Ammon's horn (tissue), 1 donor: ENCODE measurements at regions not wholly inside any gene's neighbourhood (a gene's known extent, or its start where the extent isn't known, plus 50 kb on each side); places are given as distances from the start of the nearest gene placed in this dataset.

Source experiments
- DNase-seq: peaks from one replicate; pipeline ENCODE4 v3.0.0-alpha.2; 2016; ENCODE audit warnings: low spot score

DNA sequence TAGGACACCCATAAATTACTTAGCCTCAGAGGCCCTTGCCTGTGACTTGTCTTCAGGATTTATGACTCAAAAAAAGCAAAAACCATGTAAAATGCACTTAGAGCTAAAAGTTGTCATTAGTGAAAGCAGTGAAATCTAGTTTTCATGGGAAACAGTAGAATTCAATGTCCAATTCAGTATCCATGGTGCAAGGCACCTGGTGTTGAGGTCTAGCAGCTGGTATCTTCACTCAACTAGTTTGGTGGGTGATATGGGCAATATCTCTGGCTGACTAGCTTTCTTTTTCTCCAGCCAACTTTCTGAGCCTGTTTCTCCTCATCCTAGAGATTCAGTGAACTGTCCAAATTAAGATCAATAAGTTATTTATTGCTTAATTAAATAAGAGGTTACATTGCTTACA, 229.8 kb upstream of the NDST4 start:
- no peak for DNase-seq

DNA sequence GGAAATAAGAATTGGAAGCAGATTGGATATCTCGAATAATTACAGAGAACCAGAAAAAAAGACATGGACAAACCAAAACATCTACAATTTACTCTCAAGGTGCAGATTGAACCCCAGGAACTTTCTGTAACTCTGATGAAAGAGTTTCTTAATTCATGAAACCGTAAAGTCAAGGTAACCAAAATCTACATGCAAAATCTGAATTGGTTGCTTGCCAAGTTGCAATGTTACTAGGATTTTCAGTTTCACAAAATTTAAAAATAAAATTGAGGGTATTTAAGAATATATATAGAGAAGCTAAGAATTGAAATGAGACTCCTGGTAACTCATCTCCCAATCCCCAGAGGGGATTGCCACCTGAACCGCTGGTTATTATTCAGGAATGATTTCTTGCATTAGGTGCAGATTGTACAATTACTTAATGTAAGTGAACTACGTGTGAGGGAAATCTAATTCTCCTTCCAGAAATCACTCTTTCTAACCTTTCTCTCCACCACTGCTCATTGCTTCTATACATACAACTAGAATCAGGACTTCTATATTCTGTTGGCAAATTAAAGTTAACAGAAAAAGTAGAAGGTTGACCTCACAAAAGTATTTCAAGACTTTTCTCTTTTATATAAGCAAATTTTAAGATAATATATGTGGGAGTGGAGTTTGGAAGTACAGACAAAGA, 221.5 kb upstream of the NDST4 start:
- no peak for DNase-seq

DNA sequence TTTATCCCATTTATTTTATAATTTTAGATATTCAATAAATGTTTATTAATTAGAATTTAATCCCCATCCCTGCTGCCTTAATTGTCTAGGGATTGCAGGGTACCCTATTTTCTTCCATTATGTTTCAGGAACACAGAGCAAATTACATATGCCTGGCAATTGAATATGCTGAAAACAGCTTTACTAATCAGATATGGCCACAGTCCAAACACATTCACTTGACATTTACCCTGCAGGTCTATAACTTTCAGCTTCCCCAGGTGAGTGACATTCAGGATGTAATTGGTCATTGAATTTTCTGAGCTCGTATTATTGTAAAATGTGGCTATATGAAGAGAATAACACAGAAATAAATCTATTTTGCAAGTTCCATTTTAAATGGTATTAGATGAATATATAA, 218.7 kb upstream of the NDST4 start:
- no peak for DNase-seq

DNA sequence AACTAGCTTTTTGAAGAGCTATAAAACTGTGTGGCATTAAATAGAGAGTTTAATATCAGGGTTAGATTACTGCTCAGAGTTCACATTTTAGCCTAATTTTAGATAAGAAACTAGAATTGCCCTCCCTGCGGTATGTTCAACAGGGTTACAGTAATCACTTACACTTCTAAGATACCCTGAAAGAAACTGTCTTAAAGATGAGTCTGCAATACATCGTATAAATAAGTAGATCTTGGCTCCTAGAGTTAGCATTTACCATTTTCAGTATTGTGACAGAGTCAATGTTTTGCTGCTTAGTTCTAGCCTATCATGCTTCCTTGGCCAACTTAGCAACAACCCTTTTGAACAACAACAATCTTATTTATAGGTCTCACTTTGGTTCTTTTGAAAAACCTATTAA, 217.8 kb upstream of the NDST4 start:
- no peak for DNase-seq

DNA sequence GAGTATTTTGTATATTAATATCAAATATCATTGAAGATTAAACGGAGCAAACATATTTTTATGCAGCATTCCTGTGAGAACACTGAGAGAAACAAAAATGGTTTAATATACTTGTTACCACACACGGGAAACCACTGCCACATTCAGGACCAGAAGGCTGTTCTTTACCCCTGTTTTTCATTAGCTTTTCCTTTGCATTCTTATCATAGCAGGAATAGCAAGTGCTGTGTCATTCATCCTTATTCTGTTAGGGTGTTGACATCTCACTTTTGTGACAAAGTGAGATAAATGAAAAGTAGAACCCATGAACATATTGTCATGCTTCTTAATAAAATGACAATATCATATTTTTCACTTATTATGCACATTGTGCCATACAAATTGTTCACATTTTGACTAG, 212.4 kb upstream of the NDST4 start:
- no peak for DNase-seq

DNA sequence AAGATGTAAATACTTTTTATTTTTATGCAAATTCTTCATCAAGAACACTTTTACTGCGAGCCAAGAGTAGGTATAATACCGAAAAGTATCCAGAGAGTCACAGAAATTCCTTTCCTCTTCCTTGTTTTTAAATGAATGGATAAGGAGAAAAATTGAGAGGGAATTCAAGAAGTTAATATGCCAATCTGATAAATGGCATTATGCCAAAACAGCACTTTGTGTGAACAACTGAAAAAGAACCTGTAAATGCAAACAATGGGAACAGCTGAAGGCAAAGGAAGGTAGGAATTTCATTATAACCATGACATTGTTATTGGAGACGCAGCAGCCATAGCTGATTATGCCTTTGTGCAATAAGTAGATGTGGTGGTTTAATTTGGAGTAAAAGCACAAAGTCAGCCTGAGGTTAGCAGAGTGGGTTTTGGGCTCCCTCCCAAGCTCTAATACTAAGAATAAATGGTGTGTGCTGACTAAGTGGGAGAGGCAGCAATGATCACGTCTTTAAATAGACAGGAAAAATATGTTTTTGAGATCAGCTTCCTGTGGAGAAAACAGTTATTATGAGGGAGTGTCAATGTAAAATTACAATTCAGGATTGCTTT, 209.8 kb upstream of the NDST4 start:
- DNase-seq, result no peak

DNA sequence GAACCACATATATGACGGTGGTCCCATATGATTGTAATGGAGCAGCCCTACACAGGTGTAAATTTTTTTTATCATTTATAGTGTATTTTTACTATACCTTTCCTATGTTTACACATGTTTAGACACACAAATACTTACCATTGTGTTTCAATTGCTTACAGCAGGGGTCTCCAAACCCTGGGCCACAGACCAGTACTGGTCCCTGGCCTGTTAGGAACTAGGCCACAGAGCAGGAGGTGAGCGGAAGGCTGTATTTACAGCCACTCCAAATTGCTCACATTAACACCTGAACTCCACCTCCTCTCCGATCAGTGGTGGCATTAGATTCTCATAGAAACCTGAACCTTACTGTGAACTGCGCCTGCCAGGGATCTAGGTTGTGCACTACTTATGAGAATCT, 201.8 kb upstream of the NDST4 start:
- no peak for DNase-seq

DNA sequence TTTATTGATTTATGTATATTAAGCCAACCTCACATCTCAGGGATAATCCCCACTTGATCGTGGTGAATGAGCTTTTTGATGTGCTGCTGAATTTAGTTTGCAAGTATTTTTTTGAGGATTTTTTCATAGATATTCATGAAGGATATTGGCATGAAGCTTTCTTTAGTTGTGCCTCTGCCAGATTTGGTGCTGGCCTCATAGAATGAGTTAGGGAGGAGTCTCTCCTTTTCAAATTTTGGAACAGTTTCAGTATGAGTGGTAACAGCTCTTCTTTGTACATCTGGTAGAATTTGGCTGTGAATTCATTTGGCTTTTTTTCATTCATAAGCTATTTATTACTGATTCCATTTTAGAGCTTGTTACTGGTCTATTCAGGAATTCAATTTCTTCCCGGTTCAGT, 197.2 kb upstream of the NDST4 start:
- DNase-seq, result no peak

DNA sequence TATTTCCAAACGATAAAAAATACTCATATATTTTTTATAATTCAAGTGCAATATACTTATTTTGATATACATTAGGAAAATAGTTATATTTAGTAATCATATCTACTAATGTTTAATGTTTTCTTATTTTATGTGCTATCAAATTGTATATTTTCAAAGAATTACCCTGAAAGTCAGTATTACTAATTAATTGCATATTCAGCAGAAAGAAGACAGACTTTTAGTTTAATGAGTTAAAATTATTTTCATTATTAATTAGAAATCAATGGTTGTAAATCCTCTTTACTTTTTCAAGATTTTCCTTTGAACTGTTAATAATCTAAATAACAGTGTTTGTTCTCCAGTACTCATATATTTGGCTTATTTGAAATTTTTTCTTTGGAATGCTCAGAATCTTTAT, 181.3 kb upstream of the NDST4 start:
- no peak for DNase-seq

DNA sequence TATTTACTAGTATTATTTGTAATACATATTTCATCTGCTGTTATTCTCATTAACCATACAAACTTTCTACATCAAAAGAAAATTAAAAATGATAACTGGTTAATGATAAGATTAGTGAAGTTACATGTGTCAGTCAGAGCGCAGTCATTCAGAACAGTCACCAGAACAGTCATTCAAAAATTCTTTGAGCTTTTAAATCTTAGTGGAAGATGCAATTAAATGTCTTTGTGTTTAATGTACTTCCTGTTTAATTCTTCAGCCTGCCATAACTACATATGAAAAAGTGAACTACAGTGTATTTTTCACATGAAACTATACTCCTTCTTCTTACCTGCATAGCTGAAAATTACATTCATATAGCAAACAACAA, 179.7 kb upstream of the NDST4 start:
- DNase-seq, result no peak

DNA sequence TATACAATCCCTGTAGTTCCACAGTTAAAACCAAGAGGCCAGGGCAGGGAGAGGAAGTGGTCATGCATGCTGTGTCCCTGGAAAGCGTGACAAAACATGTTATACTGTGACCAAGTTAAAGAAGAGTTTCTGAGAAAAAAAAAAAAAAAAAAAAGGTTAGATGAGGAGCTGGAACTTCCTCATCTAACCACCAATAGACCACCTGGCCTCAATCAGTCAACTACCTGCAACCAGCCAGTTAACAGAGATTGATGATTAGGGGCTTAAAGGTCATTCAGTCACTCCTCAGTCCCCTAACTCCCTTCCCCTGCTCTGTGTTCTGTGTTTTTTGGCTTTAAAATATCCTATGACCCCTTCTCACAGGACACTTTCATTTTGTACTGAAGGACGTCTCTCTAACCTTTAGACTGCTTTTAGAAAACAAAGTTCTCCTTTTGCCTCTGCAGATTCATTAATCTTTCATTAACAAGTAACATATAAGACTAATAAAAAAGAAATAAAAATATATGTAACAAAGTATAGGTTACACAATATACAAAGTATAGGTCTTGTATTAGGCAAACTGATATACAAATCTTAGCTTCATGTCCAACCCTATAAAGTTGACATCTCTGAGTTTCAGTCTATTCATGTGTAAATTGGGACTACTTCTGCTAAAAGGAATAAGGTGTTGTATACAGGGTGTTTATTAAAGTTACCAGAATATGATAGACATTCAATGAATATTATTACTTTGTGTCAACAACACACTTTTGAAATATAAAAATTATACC, 179.1 kb upstream of the NDST4 start:
- DNase-seq, result no peak

DNA sequence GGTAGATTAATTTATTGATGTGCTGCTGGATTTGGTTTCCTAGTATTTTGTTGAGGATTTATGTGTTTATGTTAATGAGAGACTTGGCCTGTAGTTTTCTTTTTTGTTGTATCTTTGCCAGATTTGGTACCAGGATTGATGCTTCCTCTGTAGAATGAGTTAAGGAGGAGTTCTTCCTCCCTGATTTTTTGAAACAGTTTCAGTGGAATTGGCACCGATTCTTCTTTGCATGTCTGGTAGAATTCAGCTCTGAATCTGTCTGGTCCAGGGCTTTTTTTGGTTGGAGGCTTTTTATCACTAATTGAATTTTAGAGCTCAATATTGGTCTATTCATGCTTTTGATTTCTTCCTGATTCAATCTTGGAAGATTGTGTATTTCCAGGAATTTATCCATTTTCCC, 174.0 kb upstream of the NDST4 start:
- DNase-seq, result no peak

DNA sequence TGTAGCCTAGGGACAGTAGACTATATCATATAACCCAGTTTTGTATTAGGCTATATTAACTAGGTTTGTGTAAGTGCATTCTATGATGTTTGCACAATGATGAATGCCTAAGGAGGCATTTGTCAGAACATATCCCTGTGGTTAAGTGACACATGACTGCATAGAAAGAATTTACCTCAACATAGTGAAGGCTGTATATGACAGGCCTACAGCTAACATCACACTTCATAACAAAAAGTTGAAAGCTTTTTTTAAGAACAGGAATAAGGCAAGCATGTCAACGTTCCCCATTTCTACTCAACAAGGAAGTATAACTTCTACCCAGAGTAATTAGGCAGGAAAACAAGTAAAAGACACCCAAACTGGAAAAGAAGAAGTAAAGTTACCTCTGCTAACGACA, 165.9 kb upstream of the NDST4 start:
- DNase-seq, result no peak

DNA sequence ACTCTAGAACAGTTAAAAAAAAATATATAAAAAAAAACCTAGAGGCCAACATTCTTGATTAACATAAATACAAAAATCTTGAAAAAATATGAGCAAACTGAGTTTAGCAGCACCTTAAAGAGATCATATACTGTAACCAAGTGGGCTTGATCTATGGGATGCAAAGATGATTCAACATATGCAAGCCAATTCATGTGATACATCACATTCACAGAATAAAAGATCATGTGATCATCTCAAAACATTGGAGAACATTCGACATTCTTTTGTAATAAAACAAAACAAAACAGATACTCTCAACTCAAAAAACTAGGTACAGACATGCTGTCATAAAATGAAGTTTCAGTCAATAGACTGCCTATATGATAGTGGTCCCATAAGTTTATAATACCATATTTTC, 165.4 kb upstream of the NDST4 start:
- DNase-seq, result no peak

DNA sequence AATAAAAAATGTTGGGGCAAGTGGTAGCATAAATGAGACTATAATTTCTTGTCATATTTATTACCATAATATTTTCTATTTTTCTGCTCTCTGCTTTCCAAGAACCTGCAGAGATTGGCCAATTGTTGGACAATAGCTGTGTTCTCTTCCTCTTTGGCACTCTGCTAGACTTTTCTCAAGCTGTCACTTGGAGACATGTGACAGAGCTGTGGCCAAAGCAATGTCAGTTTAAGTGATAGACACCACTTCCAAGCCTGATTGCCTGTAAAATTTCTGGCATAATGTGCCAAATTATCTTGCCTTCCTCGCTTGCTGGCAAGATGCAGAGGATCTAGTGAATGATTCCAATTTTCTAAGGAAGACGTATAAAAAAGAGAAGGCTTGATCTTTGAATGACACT, 162.2 kb upstream of the NDST4 start:
- DNase-seq, result peak; percentile 36

DNA sequence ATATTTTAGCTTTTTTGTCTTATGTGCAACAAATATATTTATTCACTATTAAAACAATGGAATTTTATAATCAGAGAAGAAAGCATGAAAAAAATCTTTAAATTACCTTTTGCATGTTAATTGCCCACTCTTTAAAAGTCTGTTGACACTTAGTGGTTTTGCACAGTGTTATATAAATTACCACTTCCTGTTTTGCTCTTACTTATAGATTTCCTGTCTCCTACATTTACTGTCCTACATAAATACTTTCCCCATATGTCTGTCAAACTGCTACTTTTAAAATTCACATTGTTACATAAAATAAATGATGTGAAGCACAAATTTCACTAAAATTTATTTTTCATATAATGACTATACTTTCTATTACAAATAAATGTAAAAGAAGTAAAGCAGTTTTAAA, 161.1 kb upstream of the NDST4 start:
- no peak for DNase-seq

DNA sequence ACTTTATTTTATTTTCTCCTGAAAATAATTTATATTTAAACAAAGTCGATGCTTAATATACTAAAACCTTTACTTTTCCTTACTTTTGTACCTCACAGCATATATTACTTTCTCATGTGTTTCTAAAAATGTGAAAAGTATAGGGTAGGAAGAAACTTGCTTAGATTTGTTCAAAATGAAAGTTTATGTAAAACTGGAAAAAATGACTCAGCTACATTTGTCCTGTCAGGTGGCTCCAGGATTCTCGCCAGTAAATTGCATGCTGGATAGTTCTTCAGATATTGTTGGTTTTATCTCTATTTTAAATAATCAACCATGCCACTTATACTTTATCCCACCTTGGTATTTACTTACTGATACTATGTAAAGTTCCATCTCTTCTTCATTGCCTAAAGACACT, 159.2 kb upstream of the NDST4 start:
- DNase-seq, result no peak

DNA sequence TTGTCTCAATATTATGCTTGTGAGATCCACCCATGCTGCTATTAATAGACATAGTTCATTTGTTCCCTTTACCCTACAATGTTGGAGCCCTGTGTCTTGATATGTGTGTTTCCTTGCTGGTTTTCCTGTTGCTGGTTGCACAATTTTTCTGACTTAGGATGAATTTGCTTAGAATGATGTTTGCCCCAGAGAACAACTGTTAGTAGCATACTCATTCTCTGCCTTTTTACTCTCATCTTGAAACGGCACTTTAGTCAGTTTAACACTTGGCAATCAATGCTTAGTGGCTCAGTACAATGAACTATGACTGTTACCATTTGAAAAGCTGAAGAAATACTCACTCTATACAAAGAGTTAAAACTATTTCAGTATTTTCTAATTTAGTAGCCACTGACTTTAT, 158.8 kb upstream of the NDST4 start:
- DNase-seq, result no peak

DNA sequence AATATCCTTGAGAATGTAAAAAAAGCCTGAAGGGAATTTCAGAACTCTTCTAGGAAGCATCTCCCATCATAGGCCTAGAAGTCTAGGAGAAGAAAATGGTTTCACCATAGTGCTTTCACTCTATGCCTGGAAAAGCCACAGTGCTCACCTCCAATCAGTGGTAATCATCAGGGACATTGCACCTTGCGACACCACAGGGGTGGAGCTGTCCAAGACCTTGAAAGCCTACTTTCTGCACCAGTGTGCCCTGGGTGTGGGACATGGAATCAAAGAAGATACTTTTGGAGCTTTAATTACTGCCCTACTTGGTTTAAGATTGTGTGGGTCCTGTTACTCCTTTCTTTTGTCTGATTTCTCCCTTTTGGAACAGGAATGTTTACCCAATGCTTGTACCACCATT, 146.8 kb upstream of the NDST4 start:
- no peak for DNase-seq

DNA sequence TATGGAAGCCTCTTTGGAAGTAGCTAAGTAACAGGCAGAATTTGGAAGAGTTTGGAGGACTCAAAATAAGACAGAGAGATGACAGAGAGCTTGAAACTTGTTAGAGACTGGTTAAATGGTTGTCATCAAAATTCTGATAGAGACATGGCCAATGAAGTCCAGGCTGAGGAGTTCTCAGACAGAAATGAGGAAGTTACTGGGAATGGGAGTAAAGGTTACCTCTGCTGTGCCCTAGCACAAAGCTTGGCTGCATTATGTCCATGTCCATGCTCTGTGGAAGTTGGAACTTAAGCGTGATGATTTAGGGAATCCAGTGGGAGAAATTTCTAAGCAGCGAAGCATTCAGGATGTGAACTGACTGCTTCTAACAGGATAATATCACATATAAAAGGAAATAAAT, 146.2 kb upstream of the NDST4 start:
- no peak for DNase-seq

DNA sequence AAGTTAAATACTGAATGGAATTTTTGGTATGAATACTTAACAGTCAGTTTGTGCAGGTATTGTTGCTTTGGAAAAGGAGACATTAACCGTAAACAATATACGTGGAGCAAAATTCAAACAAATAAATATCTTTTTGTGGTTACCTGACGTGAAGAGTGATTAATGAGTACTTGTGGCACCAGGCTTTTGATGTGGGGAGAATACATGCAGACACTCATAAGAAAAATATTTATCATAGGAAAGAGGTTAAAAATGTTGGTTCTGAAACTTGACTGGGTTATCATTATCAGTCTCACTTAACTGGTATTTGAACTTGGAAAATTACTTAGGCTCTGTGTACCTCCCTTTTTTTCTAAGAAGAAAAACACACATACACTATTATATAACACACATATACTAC, 136.4 kb upstream of the NDST4 start:
- DNase-seq, result no peak

DNA sequence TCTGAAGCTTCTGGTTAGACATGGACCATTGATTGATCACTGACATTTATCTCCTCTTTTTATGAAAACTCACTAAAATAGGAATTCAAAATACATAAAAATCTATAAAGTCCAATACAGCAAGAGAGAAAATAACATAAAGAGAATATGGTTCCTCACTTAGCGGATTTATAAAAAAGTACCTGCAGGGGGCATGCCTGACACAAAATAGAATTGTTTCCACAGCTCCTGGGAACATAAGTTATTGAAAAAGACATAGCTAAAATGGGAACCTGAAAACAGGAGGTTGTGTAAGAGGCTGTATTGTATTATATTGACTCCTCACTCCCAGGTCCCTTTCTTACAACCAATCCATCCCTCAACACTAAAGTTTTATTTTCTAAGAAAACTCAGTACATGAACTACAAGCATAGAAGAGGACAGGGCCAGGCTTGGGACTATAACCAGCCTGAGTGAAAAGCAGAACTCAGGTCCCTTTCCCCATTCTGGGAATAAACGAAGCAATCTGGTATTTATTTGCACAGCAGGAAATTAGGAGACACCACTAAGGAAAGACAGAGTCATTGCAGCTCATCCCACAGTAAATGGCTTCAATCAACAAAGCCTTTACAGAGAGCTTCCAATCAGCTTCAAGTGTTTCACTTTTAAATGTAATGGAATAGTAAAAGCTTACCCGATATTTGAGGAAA, 121.1 kb upstream of the NDST4 start:
- DNase-seq, result no peak

DNA sequence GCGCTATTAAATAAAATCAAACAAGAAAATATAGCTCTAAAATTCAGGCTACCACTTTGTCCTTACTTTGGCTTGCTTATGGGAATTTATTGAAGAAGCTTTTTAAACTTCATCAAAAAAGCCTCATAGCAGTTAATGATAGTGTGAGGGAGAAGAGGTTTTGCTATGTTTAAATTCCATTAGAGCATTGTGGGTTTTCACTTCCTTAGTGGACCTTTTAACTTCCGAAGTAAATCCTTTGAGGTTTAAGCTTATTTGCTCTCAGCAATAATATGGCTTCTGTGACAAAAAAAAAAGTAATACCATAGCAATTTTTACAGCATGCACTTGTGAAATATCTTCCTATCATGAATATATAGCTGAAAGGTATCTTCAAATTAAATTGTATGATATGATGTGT, 120.2 kb upstream of the NDST4 start:
- no peak for DNase-seq
